H1 (cell line): ENCODE measurements at regions not wholly inside any gene's neighbourhood (a gene's known extent, or its start where the extent isn't known, plus 50 kb on each side); places are given as distances from the start of the nearest gene placed in this dataset.

Experiments
- CHD7 ChIP-seq: fragments of 300-600 bp; sonication (generic); IDR thresholded peaks from 2 replicates; pipeline ENCODE4 v1.7.1; 2012; ENCODE audit warnings: low read length, moderate library complexity, mild to moderate bottlenecking, inconsistent platforms; ENCODE audit not compliant: insufficient replicate concordance
- FOSL1 ChIP-seq: IDR thresholded peaks from 2 replicates; pipeline ENCODE4 v1.6.1; 2011; ENCODE audit warnings: mild to moderate bottlenecking, low read depth, low read length, moderate library complexity; ENCODE audit not compliant: insufficient read depth
- GTF2F1 ChIP-seq: IDR thresholded peaks from 2 replicates; pipeline ENCODE4 v1.6.1; 2012; ENCODE audit warnings: low read depth, low read length, improper control_type of control experiment, borderline replicate concordance
- KDM1A ChIP-seq: fragments of 200-600, 300-600 bp; sonication (generic); IDR thresholded peaks from 2 replicates; pipeline ENCODE4 v1.7.1; 2016; ENCODE audit warnings: mild to moderate bottlenecking, low read length, borderline replicate concordance
- NRF1 ChIP-seq: IDR thresholded peaks from 2 replicates; pipeline ENCODE4 v1.6.1; 2011; ENCODE audit warnings: mild to moderate bottlenecking, low read depth, low read length, improper control_type of control experiment
- RAD21 ChIP-seq, 2 experiments: IDR thresholded peaks in 1 of 2; conservative IDR thresholded peaks in 1 of 2; 2 replicates each; pipeline ENCODE4 v1.6.1; 2011; ENCODE audit warnings: low read depth in 2 of 2, low read length in 2 of 2, improper control_type of control experiment in 1 of 2, inconsistent platforms in 1 of 2, mild to moderate bottlenecking in 1 of 2, moderate library complexity in 1 of 2
- SIN3A ChIP-seq, 2 experiments: IDR thresholded peaks in 1 of 2; conservative IDR thresholded peaks in 1 of 2; 2 replicates each; pipeline ENCODE4 v1.6.1; 2011 to 2012; ENCODE audit warnings: low read length in 2 of 2, improper control_type of control experiment in 1 of 2, low read depth in 1 of 2, mild to moderate bottlenecking in 1 of 2
- SRF ChIP-seq: IDR thresholded peaks from 2 replicates; pipeline ENCODE4 v1.6.1; 2011; ENCODE audit warnings: mild to moderate bottlenecking, low read depth, low read length, moderate library complexity
- TF ChIP-seq, protein P1 (sequence below): IDR thresholded peaks from 2 replicates; pipeline ENCODE4 v1.6.1; 2012; ENCODE audit warnings: inconsistent platforms

- TF ChIP-seq NRF1 (no peak), GTF2F1 (no peak), FOSL1 (no peak), CHD7 (no peak), RAD21 (IDR thresholded peaks at IDR 0.05 in 1 of 2, conservative IDR thresholded peaks at IDR 0.05 in 1 of 2; ENCODE audit: low read depth in 2 of 2, low read length in 2 of 2) (peak; percentile 31 to 48; a peak in 3 of 4 replicates), KDM1A (no peak), SRF (no peak), SIN3A (conservative IDR thresholded peaks at IDR 0.05 in 1 of 2, IDR thresholded peaks at IDR 0.05 in 1 of 2; ENCODE audit: low read depth in 1 of 2, low read length in 2 of 2) (no peak)
- TF ChIP-seq, protein P1, sequence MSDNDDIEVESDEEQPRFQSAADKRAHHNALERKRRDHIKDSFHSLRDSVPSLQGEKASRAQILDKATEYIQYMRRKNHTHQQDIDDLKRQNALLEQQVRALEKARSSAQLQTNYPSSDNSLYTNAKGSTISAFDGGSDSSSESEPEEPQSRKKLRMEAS = peak; percentile 77
These were observed 197.8 kb downstream of the TEX29 start (continued) for GRCh38 chr13:111518161-111518792.
